BE2C (cell line): ENCODE measurements at regions not wholly inside any gene's neighbourhood (a gene's known extent, or its start where the extent isn't known, plus 50 kb on each side); places are given as distances from the start of the nearest gene placed in this dataset.

Source experiments
- DNase-seq: peaks from one replicate; pipeline ENCODE4 v3.0.0-alpha.2; 2020
- H3K27me3 ChIP-seq: fragments of 250-450 bp; sonication (Bioruptor Pico); 2 replicates; pipeline ENCODE4 v1.5.1; 2020; ENCODE audit warnings: mild to moderate bottlenecking
- H3K36me3 ChIP-seq: fragments of 250-450 bp; sonication (Bioruptor Pico); 2 replicates; pipeline ENCODE4 v1.5.1; 2020; ENCODE audit warnings: mild to moderate bottlenecking
- H3K4me1 ChIP-seq: fragments of 250-450 bp; sonication (Bioruptor Pico); 2 replicates; pipeline ENCODE4 v1.5.1; 2020
- H3K4me3 ChIP-seq: 2 replicates; pipeline ENCODE4 v1.5.1; 2011; ENCODE audit warnings: low read depth, low read length
- H3K9me3 ChIP-seq: fragments of 250-450 bp; sonication (Bioruptor Pico); 2 replicates; pipeline ENCODE4 v1.5.1; 2020
- TF ChIP-seq, protein P1 (sequence below): IDR thresholded peaks from 2 replicates; pipeline ENCODE4 v1.5.1; 2012; ENCODE audit warnings: mild to moderate bottlenecking, low read depth, low read length

DNA sequence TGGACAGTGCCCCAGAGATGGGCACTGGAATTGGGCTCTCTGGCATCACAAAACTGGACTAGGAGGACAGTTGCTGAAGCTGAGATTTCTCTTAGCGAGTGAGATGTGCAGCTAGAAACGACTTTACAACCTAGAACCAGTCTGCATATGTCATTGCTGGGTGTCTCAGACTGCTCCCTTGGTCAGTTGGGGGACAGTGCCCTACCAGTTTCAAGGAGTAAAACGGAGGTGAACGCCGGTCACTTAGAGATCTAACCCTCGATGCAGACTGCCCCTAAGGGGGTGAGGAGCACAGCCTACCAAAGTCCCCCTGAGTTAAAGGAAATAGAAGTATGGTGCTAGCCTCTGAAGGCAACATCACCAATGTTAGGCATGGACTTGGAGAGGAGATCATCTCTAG, 704.4 kb upstream of the CDH9 start:
- Histone ChIP-seq H3K27me3 (no peaks in the 10 kb centered on the region), H3K9me3 (no peaks in the 10 kb centered on the region), H3K4me1 (no peaks in the 10 kb centered on the region; the same call in 1 of the 2 replicates), H3K4me3 (no peak overlapping the region), H3K36me3 (no peaks in the 10 kb centered on the region)
- TF ChIP-seq, protein P1, sequence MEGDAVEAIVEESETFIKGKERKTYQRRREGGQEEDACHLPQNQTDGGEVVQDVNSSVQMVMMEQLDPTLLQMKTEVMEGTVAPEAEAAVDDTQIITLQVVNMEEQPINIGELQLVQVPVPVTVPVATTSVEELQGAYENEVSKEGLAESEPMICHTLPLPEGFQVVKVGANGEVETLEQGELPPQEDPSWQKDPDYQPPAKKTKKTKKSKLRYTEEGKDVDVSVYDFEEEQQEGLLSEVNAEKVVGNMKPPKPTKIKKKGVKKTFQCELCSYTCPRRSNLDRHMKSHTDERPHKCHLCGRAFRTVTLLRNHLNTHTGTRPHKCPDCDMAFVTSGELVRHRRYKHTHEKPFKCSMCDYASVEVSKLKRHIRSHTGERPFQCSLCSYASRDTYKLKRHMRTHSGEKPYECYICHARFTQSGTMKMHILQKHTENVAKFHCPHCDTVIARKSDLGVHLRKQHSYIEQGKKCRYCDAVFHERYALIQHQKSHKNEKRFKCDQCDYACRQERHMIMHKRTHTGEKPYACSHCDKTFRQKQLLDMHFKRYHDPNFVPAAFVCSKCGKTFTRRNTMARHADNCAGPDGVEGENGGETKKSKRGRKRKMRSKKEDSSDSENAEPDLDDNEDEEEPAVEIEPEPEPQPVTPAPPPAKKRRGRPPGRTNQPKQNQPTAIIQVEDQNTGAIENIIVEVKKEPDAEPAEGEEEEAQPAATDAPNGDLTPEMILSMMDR = no peak
- DNase-seq = no peak

DNA sequence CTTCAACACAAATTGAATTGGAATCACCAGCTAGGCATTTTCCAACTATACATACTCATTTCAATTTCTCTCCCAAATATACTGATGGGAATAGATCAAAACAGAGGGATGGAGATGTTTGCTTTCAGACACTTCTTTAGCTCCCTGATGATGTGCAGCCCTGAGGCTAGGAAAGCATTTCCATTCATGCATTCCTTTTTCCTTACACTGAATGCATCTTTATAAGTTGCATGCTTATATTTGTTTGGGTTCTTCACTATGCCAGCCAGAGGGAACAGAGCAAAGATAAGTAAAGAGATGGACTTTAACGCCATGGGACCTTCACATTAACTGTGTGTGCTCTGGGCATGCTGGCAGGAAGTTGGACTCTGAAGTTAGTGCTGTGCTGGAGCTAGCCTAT, 696.5 kb upstream of the CDH9 start:
- TF ChIP-seq, protein P1 = no peak
- Histone ChIP-seq H3K27me3 (no peaks in the 10 kb centered on the region), H3K4me3 (no peak overlapping the region), H3K9me3 (no peaks in the 10 kb centered on the region), H3K4me1 (no peaks in the 10 kb centered on the region), H3K36me3 (no peaks in the 10 kb centered on the region)
- DNase-seq = no peak

DNA sequence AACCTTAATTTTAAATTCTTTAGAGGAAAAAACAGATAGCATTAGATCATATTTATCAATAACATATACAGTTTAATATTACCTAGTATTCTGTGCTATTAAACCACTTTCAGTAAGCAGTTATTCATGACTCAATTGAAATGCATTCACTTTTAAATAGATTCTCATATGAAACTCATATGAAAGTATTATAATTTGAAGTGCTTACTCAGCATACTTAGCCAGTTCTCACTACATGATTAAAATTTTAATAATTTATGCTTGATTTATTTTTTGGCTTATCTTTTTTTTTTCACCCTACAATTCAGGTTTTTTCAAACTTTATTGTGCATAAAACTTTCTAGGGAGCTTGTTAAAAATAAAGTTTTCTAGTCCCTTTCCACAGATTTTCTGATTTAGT, 694.9 kb upstream of the CDH9 start:
- Histone ChIP-seq H3K27me3 (no peaks in the 10 kb centered on the region), H3K9me3 (no peaks in the 10 kb centered on the region), H3K36me3 (no peaks in the 10 kb centered on the region), H3K4me1 (no peaks in the 10 kb centered on the region), H3K4me3 (no peak overlapping the region)
- TF ChIP-seq, protein P1 = no peak
- no peak for DNase-seq

DNA sequence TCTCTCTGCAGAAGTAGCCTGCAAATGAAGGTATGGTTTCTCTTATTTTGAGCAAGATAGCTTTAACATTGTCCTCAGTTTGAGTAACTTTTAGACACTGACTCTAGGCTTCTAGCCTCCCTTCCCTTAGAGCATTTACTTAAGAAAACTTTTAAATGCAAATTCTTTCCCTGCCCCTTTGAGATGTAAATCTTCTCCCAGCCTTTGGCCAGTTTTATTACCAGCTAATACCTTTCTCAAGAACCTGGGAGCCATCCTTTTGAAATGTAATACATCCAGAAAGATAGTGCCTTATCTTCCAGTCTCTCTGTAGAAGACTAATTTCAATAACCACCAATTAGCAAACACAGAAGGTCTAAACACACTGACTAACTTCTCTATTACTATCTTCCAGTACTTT, 688.9 kb upstream of the CDH9 start:
- no peaks in the 10 kb centered on the region for H3K27me3 ChIP-seq
- H3K4me3 ChIP-seq = no peak overlapping the region
- H3K4me1 ChIP-seq = no peaks in the 10 kb centered on the region
- DNase-seq = no peak
- no peaks in the 10 kb centered on the region for H3K9me3 ChIP-seq
- TF ChIP-seq, protein P1 = no peak
- no peaks in the 10 kb centered on the region for H3K36me3 ChIP-seq

DNA sequence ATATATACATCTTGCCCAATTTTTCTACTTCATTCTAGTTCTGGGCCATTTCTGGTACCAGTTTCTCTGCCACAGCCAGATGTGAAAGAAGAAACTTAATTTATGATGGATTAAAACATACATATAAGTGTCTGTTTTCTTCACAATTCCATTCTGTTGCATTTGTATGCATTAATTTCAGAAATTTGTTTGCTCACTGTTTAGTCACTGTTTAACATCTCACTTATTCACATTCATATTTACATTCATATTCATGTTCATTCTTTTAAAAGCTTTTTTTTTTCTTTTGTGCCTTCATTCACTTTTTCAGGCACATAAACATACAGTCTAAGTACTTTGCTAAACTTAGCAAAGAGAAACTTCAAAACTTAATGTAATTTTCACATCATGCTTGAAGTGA, 684.0 kb upstream of the CDH9 start:
- DNase-seq = no peak
- no peaks in the 10 kb centered on the region for H3K36me3 ChIP-seq

DNA sequence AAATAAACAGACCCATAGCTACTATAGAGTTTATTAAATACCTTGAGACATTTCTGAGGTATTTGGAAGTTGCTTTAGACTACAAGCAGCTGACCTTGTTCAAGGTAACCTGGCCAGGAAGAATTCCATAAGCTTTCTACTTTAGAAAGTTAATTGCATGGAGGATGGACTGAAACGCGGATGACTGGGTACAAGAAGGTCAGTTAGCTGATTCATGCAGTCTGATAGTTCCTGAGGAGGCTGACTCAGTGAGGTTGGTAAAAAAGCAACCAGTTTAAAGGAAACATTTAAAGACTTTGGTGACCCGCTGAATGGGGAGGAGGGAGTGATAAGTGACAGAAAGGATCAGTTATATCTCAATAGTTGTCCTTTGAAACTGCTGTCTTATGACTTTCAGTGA, 670.1 kb upstream of the CDH9 start:
- TF ChIP-seq, protein P1 = no peak
- H3K27me3 ChIP-seq = no peaks in the 10 kb centered on the region
- no peaks in the 10 kb centered on the region for H3K36me3 ChIP-seq
- peaks cover 4% of the 10 kb centered on the region for H3K4me1 ChIP-seq
- DNase-seq = no peak
- no peak overlapping the region for H3K4me3 ChIP-seq
- no peaks in the 10 kb centered on the region for H3K9me3 ChIP-seq

More for the DNA sequence above, 684.0 kb upstream of the CDH9 start:
- H3K27me3 ChIP-seq = no peaks in the 10 kb centered on the region
- H3K9me3 ChIP-seq = no peaks in the 10 kb centered on the region
- no peak overlapping the region for H3K4me3 ChIP-seq
- TF ChIP-seq, protein P1 = no peak
- H3K4me1 ChIP-seq = peaks cover 5% of the 10 kb centered on the region; the same call in 1 of the 2 replicates
